ENCODE measurements at regions not wholly inside any gene's neighbourhood (a gene's known extent, or its start where the extent isn't known, plus 50 kb on each side); places are given as distances from the start of the nearest gene placed in this dataset.

- TF ChIP-seq CTCF (conservative IDR thresholded peaks at IDR 0.05; ENCODE audit: low read depth, low read length), result no peak
- no peak overlapping the region for H3K4me3 ChIP-seq (ENCODE audit: low read depth, low read length)
- DNase-seq (ENCODE audit: low read depth), result no peak
Measured at GRCh38 chr2:2836343-2837070, 505.4 kb upstream of the MYT1L start.

DNA sequence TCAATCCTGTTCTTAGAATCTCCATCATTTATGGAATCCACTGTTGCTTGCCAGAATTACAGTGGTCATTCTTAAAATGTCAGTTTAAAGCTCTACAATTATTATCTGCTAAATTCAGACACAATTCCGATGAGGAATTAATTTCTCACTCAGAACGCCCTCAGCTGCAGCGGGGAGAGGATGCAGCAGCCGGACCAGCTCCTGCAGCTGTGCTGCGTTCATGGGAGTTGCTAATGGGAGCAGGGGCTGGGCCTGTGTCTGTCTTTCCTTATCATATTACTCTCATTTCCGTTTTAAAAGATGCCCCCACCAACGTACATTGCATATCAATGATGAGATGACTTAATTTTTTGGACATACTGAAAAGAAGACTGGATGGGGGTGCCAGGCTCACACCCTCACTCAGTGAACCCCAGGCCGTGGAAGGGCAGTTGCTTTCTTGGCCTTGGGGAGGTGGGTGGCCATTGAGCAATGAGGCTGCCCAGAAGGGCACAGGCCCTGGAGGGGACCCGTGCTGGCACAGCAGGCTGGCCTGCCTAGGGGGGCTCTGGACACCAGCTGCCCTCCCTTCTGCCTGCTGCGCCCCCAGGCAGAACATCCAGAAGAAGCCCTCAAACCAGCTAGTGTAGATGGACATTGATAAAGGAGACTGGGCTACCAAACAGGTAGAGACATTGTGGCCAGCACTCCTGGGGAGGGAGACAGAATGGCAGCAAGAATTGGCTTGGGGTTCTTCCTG is 503.6 kb upstream of the MYT1L start:
- no peak for DNase-seq (ENCODE audit: low read depth)
- no peak overlapping the region for H3K4me3 ChIP-seq (ENCODE audit: low read depth, low read length)
- no peak for TF ChIP-seq CTCF (conservative IDR thresholded peaks at IDR 0.05; ENCODE audit: low read depth, low read length)

- TF ChIP-seq CTCF (conservative IDR thresholded peaks at IDR 0.05; ENCODE audit: low read depth, low read length), result no peak
- no peak for DNase-seq (ENCODE audit: low read depth)
- H3K4me3 ChIP-seq (ENCODE audit: low read depth, low read length), result no peak overlapping the region
Measured at GRCh38 chr2:2834105-2834504, 503.0 kb upstream of the MYT1L start.

DNA sequence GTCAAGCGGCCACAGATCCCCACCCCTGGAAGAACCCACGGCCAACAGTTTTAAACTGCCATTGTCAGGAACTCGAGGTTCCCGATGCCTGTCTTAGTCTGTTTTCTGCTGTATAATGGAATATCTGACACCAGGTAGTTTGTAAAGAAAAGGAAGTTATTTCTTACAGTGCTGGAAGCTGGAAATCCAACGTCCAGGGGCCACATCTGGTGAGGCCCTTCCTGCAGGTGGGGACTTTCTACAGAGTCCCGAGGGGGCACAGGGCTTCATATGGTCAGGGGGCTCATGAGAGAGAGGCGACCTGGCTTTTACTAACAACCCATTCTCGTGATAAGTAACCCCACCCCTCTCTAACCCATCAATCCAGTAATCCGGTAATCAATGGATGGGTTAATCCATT is 501.6 kb upstream of the MYT1L start:
- H3K4me3 ChIP-seq (ENCODE audit: low read depth, low read length), result no peak overlapping the region
- DNase-seq (ENCODE audit: low read depth), result no peak
- no peak for TF ChIP-seq CTCF (conservative IDR thresholded peaks at IDR 0.05; ENCODE audit: low read depth, low read length)

GRCh38 chr2:2831633-2832032 is 500.6 kb upstream of the MYT1L start:
- TF ChIP-seq CTCF (conservative IDR thresholded peaks at IDR 0.05; ENCODE audit: low read depth, low read length), result no peak
- DNase-seq (ENCODE audit: low read depth), result no peak
- H3K4me3 ChIP-seq (ENCODE audit: low read depth, low read length), result no peak overlapping the region

- no peak for DNase-seq (ENCODE audit: low read depth)
- H3K4me3 ChIP-seq (ENCODE audit: low read depth, low read length), result no peak overlapping the region
- TF ChIP-seq CTCF (conservative IDR thresholded peaks at IDR 0.05; ENCODE audit: low read depth, low read length), result no peak
Measured at GRCh38 chr2:2830576-2830975, 499.5 kb upstream of the MYT1L start.

All from choroid plexus epithelial cell (primary cell).